Left ventricle myocardium superior (tissue), 1 donor: ENCODE measurements at regions not wholly inside any gene's neighbourhood (a gene's known extent, or its start where the extent isn't known, plus 50 kb on each side); places are given as distances from the start of the nearest gene placed in this dataset.
"Not testable (repeated sequence)": the region's sequence is repeated elsewhere in the genome, so short reads cannot be mapped to it uniquely, and the experiment has no call there.

Experiments used
- ATAC-seq: fragments of 200-7000 bp; cut with Tn5 transposase; one replicate; pipeline ENCODE4 v1.9.1; 2020; ENCODE audit warnings: mild to moderate bottlenecking, moderate library complexity
- DNase-seq: peaks from one replicate; pipeline ENCODE4 v3.0.0-alpha.2; 2020
- intact Hi-C: fragments of 100-400 bp; cut with micrococcal nuclease; formaldehyde crosslinking; loops from one replicate; pipeline ENCODE4 v1.11.0; 2022
- donor health status: DM: no; HTN: yes; CAD: no; lungs with severe emphysema.

- ATAC-seq (peak; percentile 64), DNase-seq (no peak)
- intact Hi-C loops, result no loop called here
Observed at GRCh38 chr3:177713928-177714900, 516.9 kb upstream of the TBL1XR1 start.

GRCh38 chr3:177714945-177715344 is 517.7 kb upstream of the TBL1XR1 start:
- ATAC-seq, result no peak
- DNase-seq, result no peak
- intact Hi-C loops, result no loop called here

GRCh38 chr3:177715980-177716379 is 518.7 kb upstream of the TBL1XR1 start:
- ATAC-seq (no peak), DNase-seq (no peak)
- intact Hi-C loops, result no loop called here

- ATAC-seq, intact Hi-C loops, DNase-seq: not testable (repeated sequence)
Observed at GRCh38 chr3:177720927-177721326, 523.6 kb upstream of the TBL1XR1 start.

- no peak for DNase-seq
- intact Hi-C loops, result no loop called here
- no peak for ATAC-seq
Observed at GRCh38 chr3:177721864-177722785, 524.8 kb upstream of the TBL1XR1 start.

- DNase-seq, result peak; percentile 74
- peak; percentile 97 for ATAC-seq
- intact Hi-C loops, result no loop called here
Observed at GRCh38 chr3:177724020-177724638, 526.8 kb upstream of the TBL1XR1 start.

GRCh38 chr3:177725165-177725564 is 527.9 kb upstream of the TBL1XR1 start:
- intact Hi-C loops, result no loop called here
- DNase-seq, result no peak

GRCh38 chr3:177726807-177727206 is 529.5 kb upstream of the TBL1XR1 start:
- DNase-seq, result no peak
- no peak for ATAC-seq
- intact Hi-C loops, result no loop called here

More at GRCh38 chr3:177725165-177725564, 527.9 kb upstream of the TBL1XR1 start:
- peak; percentile 3 for ATAC-seq

- DNase-seq, result peak; percentile 67
- intact Hi-C loops, result no loop called here
- ATAC-seq, result peak; percentile 94
Observed at GRCh38 chr3:177729956-177730681, 532.8 kb upstream of the TBL1XR1 start.

GRCh38 chr3:177730814-177731213 is 533.5 kb upstream of the TBL1XR1 start:
- ATAC-seq (no peak), DNase-seq (no peak)
- intact Hi-C loops, result no loop called here

- intact Hi-C loops, result no loop called here
- ATAC-seq (no peak), DNase-seq (no peak)
Observed at GRCh38 chr3:177731644-177732268, 534.5 kb upstream of the TBL1XR1 start.

- intact Hi-C loops, result no loop called here
- ATAC-seq, result no peak
- DNase-seq, result no peak
Observed at GRCh38 chr3:177733233-177733632, 536.0 kb upstream of the TBL1XR1 start.

GRCh38 chr3:177733936-177734335 is 536.7 kb upstream of the TBL1XR1 start:
- intact Hi-C loops, result no loop called here
- ATAC-seq (no peak), DNase-seq (no peak)

GRCh38 chr3:177735431-177735830 is 538.1 kb upstream of the TBL1XR1 start:
- ATAC-seq (no peak), DNase-seq (no peak)
- intact Hi-C loops, result no loop called here

GRCh38 chr3:177739461-177739860 is 542.2 kb upstream of the TBL1XR1 start:
- DNase-seq (no peak), ATAC-seq (no peak)
- intact Hi-C loops, result no loop called here

- no peak for DNase-seq
- no peak for ATAC-seq
- intact Hi-C loops, result no loop called here
Observed at GRCh38 chr3:177740254-177740653, 543.0 kb upstream of the TBL1XR1 start.

- DNase-seq (no peak), ATAC-seq (no peak)
- intact Hi-C loops, result no loop called here
Observed at GRCh38 chr3:177742273-177742672, 545.0 kb upstream of the TBL1XR1 start.

- intact Hi-C loops, result no loop called here
- DNase-seq (no peak), ATAC-seq (no peak)
Observed at GRCh38 chr3:177743173-177743890, 546.0 kb upstream of the TBL1XR1 start.
